Peyer's patch (tissue), 4 donors: ENCODE measurements at regions not wholly inside any gene's neighbourhood (a gene's known extent, or its start where the extent isn't known, plus 50 kb on each side); places are given as distances from the start of the nearest gene placed in this dataset.

Experiments used
- POLR2A ChIP-seq, 2 donors: fragments of 450-650 bp; IDR thresholded peaks; one replicate each; pipeline ENCODE4 v1.5.1; 2017; ENCODE audit warnings: antibody characterized with exemption in 2 of 2, mild to moderate bottlenecking in 2 of 2, moderate library complexity in 2 of 2
- TF ChIP-seq, protein P1 (sequence below), 6 experiments: fragments of 450-650 bp in 4 of 6; fragments of 200-600 bp in 2 of 6; sonication (generic) in 1 of 6; IDR thresholded peaks; one replicate each; pipeline ENCODE4 v1.5.1; 2017 to 2019; ENCODE audit warnings: antibody characterized with exemption in 6 of 6, mild to moderate bottlenecking in 3 of 6, moderate library complexity in 1 of 6

GRCh38 chr14:84028080-84028604 is 1501.8 kb upstream of the FLRT2 start:
- TF ChIP-seq, protein P1, sequence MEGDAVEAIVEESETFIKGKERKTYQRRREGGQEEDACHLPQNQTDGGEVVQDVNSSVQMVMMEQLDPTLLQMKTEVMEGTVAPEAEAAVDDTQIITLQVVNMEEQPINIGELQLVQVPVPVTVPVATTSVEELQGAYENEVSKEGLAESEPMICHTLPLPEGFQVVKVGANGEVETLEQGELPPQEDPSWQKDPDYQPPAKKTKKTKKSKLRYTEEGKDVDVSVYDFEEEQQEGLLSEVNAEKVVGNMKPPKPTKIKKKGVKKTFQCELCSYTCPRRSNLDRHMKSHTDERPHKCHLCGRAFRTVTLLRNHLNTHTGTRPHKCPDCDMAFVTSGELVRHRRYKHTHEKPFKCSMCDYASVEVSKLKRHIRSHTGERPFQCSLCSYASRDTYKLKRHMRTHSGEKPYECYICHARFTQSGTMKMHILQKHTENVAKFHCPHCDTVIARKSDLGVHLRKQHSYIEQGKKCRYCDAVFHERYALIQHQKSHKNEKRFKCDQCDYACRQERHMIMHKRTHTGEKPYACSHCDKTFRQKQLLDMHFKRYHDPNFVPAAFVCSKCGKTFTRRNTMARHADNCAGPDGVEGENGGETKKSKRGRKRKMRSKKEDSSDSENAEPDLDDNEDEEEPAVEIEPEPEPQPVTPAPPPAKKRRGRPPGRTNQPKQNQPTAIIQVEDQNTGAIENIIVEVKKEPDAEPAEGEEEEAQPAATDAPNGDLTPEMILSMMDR (IDR thresholded peaks at IDR 0.05) = no peak
- no peak for TF ChIP-seq POLR2A (IDR thresholded peaks at IDR 0.05)
